ENCODE measurements at regions not wholly inside any gene's neighbourhood (a gene's known extent, or its start where the extent isn't known, plus 50 kb on each side); places are given as distances from the start of the nearest gene placed in this dataset.

GRCh38 chr5:161625673-161626072 lies 59.8 kb upstream of the GABRA6 start:
- Histone ChIP-seq H3K56ac (ENCODE audit: insufficient read length, low read depth, low read length) (no peak overlapping the region), H2BK20ac (ENCODE audit: low read depth, low read length, poor library complexity, severe bottlenecking) (no peak overlapping the region), H3K4me2 (ENCODE audit: insufficient read depth, insufficient read length, low read length) (no peak overlapping the region), H4K91ac (ENCODE audit: insufficient read length, low read depth, low read length) (no peak overlapping the region), H3K14ac (ENCODE audit: insufficient read depth, low read length) (no peak overlapping the region), H3K9me3 (ENCODE audit: control insufficient read depth, low read depth, low read length) (no peaks in the 10 kb centered on the region), H3K79me1 (ENCODE audit: insufficient read depth, low read depth, low read length, poor library complexity, severe bottlenecking) (no peaks in the 10 kb centered on the region), H3K4ac (ENCODE audit: low read depth, low read length) (no peak overlapping the region), H2BK120ac (ENCODE audit: low read depth, low read length, poor library complexity, severe bottlenecking) (no peak overlapping the region), H3T11ph (ENCODE audit: low read length) (no peak overlapping the region), H2AFZ (ENCODE audit: low read length) (no peak overlapping the region), H2BK12ac (ENCODE audit: insufficient read length, low read depth, low read length) (no peak overlapping the region), H4K8ac (replicated peaks; ENCODE audit: insufficient read length, low read depth, low read length) (no peak overlapping the region), H3K9ac (ENCODE audit: extremely low read depth, insufficient read length, low read length) (no peak overlapping the region), H3K27me3 (ENCODE audit: insufficient read depth, low read length) (no peaks in the 10 kb centered on the region), H2AK5ac (ENCODE audit: insufficient read length, low read length) (no peak overlapping the region), H3K79me2 (ENCODE audit: insufficient read depth, low read length) (no peaks in the 10 kb centered on the region), H3K23me2 (ENCODE audit: insufficient read length, low read depth, low read length, poor library complexity, severe bottlenecking) (no peaks in the 10 kb centered on the region), H4K20me1 (ENCODE audit: control insufficient read depth, insufficient read depth, insufficient read length) (no peaks in the 10 kb centered on the region), H3K23ac (ENCODE audit: insufficient read length, low read depth, low read length) (no peak overlapping the region), H2BK15ac (ENCODE audit: low read depth, low read length) (no peak overlapping the region), H4K5ac (ENCODE audit: insufficient read length, low read depth, low read length) (no peak overlapping the region), H3K18ac (ENCODE audit: insufficient read length, low read depth, low read length) (no peak overlapping the region), H2BK5ac (ENCODE audit: insufficient read length, low read length) (no peak overlapping the region), H3K27ac (ENCODE audit: insufficient read length, low read depth, low read length) (no peak overlapping the region), H3K4me1 (ENCODE audit: insufficient read depth, low read length) (no peaks in the 10 kb centered on the region)
- no CpG with 5 or more reads among the region's 1 CpG for WGBS (ENCODE audit: extremely low coverage, insufficient read length, low lambda C conversion rate)
- no peaks in the 10 kb centered on the region for H3K9me3 Mint-ChIP-seq
- H3K4me1 Mint-ChIP-seq = no peaks in the 10 kb centered on the region
- TF ChIP-seq CTCF (conservative IDR thresholded peaks at IDR 0.05) = no peak
- H3K4me3 Mint-ChIP-seq = no peak overlapping the region
- DNase-seq = no peak
- H3K27ac Mint-ChIP-seq = no peak overlapping the region
- no peaks in the 10 kb centered on the region for H3K36me3 Mint-ChIP-seq (ENCODE audit: insufficient read depth in 1 of 3, low read depth in 3 of 3)
- H3K27me3 Mint-ChIP-seq (ENCODE audit: low read depth) = no peaks in the 10 kb centered on the region
